Adrenal gland (tissue), 5 donors: ENCODE measurements at regions not wholly inside any gene's neighbourhood (a gene's known extent, or its start where the extent isn't known, plus 50 kb on each side); places are given as distances from the start of the nearest gene placed in this dataset.

ENCODE experiments used
- POLR2A ChIP-seq, 2 donors: fragments of 450-650 bp; IDR thresholded peaks; one replicate each; pipeline ENCODE4 v1.6.1; 2017; ENCODE audit warnings: antibody characterized with exemption in 2 of 2, mild to moderate bottlenecking in 2 of 2, moderate library complexity in 1 of 2
- TF ChIP-seq, protein P1 (sequence below), 6 experiments: fragments of 450-650 bp in 4 of 6; fragments of 200-600 bp in 2 of 6; sonication (generic) in 1 of 6; IDR thresholded peaks; 1 replicate in 5 of 6; 2 replicates in 1 of 6; pipeline versions ENCODE4 v1.5.1 to v1.8.0; 2016 to 2021; ENCODE audit warnings: antibody characterized with exemption in 6 of 6, mild to moderate bottlenecking in 2 of 6, moderate library complexity in 1 of 6
- donor health status: DM: no; HTN: no; CAD: no.

DNA sequence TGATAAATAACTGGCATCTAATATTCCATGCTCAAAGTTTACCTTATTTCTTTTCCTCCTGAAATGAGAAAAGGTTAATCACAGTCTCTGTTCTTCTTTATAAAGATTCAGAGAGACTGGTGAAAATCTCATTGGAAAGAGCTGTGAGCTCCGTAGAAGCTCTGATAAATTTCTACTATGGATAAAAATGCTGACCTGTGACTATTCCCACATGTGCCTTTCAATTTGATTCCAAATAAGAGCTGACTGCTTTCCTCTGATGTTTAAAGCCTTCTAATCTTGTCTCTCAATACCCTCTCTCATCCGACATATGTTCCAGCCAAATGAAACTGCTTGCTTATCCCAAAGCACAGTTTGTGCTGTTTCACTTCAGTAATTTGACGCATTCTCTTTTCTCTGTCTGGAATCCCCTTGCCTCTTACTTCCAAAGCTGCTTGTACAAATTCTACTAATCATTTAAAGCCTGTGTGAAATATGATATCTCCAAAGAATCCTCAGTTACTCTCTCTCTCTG is 130.1 kb downstream of the RTP4 start:
- no peak for TF ChIP-seq POLR2A (IDR thresholded peaks at IDR 0.05)
- TF ChIP-seq, protein P1, sequence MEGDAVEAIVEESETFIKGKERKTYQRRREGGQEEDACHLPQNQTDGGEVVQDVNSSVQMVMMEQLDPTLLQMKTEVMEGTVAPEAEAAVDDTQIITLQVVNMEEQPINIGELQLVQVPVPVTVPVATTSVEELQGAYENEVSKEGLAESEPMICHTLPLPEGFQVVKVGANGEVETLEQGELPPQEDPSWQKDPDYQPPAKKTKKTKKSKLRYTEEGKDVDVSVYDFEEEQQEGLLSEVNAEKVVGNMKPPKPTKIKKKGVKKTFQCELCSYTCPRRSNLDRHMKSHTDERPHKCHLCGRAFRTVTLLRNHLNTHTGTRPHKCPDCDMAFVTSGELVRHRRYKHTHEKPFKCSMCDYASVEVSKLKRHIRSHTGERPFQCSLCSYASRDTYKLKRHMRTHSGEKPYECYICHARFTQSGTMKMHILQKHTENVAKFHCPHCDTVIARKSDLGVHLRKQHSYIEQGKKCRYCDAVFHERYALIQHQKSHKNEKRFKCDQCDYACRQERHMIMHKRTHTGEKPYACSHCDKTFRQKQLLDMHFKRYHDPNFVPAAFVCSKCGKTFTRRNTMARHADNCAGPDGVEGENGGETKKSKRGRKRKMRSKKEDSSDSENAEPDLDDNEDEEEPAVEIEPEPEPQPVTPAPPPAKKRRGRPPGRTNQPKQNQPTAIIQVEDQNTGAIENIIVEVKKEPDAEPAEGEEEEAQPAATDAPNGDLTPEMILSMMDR (IDR thresholded peaks at IDR 0.05) = no peak
